ENCODE measurements at regions not wholly inside any gene's neighbourhood (a gene's known extent, or its start where the extent isn't known, plus 50 kb on each side); places are given as distances from the start of the nearest gene placed in this dataset.

- no peak for DNase-seq (ENCODE audit: low spot score)
These were observed 404.6 kb upstream of the NRP1 start for GRCh38 chr10:33739031-33739430.

GRCh38 chr10:33735464-33735923, 401.0 kb upstream of the NRP1 start:
- no peak for DNase-seq (ENCODE audit: low spot score)

- no peak for DNase-seq (ENCODE audit: low spot score)
These were observed 400.1 kb upstream of the NRP1 start for GRCh38 chr10:33734393-33735155.

- DNase-seq (ENCODE audit: low spot score), result no peak
These were observed 398.6 kb upstream of the NRP1 start for GRCh38 chr10:33733058-33733457.

GRCh38 chr10:33732161-33732680, 397.8 kb upstream of the NRP1 start:
- no peak for DNase-seq (ENCODE audit: low spot score)

GRCh38 chr10:33731322-33731721, 396.9 kb upstream of the NRP1 start:
- no peak for DNase-seq (ENCODE audit: low spot score)

- no peak for DNase-seq (ENCODE audit: low spot score)
These were observed 391.0 kb upstream of the NRP1 start for GRCh38 chr10:33725430-33725829.

GRCh38 chr10:33723181-33723580, 388.7 kb upstream of the NRP1 start:
- no peak for DNase-seq (ENCODE audit: low spot score)

DNA sequence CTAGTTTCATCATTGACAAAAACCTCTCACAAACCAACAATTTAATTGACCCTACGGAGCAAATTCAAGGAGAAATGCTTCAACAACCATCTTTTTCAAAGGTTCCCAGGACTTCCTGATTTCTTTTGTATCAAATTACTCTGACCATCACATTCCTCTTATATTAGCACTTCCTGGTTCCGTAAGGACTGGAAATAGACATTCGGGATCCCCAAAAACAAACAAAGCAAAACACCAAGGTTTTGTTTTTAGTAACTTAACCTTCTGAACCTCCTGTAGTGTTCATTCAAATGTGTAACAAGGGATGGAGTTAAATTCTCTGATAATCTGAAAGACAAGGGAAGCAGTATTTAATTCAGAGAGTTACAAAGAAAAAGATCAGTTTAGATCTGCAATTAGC, 387.6 kb upstream of the NRP1 start:
- no peak for DNase-seq (ENCODE audit: low spot score)

DNA sequence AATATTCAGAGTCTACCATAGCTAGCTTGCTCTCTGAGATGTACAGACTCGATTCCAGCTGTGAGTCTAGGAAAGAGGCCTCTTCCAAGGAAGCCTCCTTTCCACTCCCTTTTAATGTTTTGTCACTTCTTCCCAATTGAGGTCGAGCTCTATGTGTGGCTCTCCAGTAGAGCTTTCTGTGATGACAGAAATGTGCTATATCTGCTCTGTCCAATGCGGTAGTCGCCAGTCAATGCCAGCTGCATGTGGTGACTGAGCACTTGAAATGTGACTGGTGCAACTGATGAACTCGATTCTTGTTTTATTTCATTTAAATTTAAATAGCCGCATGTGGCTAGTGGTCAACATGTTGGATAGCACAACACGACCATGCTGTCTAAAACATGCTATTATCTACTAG, 387.0 kb upstream of the NRP1 start:
- DNase-seq (ENCODE audit: low spot score), result no peak

- no peak for DNase-seq (ENCODE audit: low spot score)
These were observed 385.7 kb upstream of the NRP1 start for GRCh38 chr10:33720161-33720560.

DNA sequence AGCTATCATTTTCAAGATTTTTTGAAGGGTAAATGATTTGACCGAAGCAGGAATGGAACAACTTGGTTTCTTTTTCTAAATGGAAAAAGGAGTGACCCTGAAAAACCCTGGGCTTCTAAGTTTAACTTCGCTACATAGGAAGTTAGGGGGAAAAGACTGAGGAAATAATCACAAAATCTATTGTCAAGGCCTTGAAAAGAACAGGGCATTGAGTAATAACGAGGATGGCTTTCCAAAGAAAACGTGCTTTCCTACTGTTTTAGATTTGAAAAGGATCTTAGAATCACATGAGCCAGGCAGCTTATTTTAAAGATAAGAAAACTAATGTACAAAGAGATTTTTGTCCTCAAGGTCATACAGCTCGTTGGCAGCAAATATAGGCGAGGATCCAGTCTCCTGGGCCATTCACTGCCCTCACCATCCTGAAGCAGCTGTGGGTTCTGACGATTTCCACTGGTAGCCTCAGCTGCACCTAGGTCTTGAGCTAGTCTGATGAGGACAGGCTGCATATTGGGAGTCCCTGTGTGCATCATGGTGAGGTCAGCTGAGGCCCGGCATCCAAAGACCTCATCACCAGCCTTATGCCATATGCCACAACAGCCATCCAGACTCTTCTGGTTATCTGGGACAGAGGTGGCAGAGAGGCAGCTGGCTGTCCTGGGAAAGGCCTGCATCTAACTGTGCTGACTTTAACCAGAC, 384.7 kb upstream of the NRP1 start:
- no peak for DNase-seq (ENCODE audit: low spot score)

- no peak for DNase-seq (ENCODE audit: low spot score)
These were observed 382.2 kb upstream of the NRP1 start for GRCh38 chr10:33716501-33717267.

GRCh38 chr10:33715303-33715975, 381.0 kb upstream of the NRP1 start:
- DNase-seq (ENCODE audit: low spot score), result no peak

DNA sequence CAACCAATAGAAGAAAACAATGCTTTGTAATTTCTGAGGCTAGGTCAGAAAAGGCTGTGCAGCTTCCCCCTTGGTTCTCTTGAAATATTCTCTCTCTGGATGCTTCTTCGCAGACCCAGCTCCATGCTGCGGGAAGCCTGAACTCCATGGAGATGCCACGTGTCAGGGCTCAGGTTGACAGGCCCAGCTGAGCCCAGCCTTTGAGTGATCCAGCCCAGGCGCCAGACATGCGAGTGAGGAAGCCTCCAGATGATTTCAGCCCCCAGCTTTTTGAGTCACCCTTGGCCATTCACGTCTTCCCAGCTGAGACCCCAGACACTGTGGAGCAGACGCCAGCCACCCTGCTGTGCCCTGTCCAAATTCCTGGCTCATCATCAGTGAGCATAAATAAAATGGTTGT, 378.4 kb upstream of the NRP1 start:
- no peak for DNase-seq (ENCODE audit: low spot score)

DNA sequence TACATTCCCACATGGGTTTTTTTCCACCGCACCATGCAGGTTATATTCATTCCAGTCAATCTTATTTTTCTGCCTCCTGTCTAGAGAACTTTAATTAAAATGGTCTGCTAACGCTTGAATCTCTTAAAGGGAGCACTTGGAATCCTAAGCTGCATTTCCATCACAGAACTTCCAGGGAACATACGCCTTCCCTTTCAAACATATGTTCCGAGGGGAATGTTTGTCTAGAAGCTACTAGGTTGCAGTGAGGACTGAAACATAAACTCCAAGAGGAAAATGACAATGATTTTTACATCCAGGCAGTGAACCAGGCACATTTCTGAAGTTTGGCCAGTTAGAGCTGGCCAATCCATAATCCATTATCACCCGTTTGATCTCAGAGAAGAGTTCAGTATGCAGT, 375.5 kb upstream of the NRP1 start:
- no peak for DNase-seq (ENCODE audit: low spot score)

DNA sequence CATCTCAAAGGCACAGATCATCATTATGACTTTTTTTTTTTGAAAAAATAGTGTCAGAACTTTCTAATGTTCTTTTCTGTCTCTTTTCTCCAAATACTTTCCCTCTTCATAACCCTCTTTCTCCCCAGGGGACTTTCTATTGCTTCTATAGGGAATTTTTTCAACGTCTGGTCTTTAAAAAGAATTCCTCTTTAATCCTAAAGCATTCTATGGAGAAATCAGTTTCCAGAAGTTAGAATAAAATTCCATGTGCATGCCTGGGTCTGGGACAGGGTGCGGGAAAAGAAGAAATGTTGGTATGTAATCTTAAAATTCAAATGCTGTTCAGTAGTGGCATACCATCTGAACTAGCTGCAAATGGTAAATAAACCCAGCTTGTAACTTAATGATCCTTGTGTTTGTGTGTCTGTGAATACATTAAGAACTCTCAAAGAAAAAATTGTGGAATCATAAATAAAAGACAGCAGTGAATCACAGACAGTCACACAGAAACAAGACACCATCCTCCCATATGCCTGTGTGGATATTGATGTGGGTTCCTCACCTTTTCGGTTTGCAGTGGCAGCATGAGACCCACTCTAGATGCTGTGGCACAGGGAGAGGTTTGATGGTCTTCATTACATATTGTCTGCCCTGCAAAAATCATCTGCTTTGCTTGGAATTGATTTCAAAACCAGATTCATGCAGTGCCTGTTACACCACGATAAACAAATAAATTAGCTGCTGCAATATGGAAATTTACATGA, 374.7 kb upstream of the NRP1 start:
- DNase-seq (ENCODE audit: low spot score), result no peak

- no peak for DNase-seq (ENCODE audit: low spot score)
These were observed 374.1 kb upstream of the NRP1 start for GRCh38 chr10:33708561-33708960.

GRCh38 chr10:33706746-33707145, 372.3 kb upstream of the NRP1 start:
- DNase-seq (ENCODE audit: low spot score), result peak; percentile 45

GRCh38 chr10:33706191-33706590, 371.7 kb upstream of the NRP1 start:
- DNase-seq (ENCODE audit: low spot score), result peak; percentile 75

DNA sequence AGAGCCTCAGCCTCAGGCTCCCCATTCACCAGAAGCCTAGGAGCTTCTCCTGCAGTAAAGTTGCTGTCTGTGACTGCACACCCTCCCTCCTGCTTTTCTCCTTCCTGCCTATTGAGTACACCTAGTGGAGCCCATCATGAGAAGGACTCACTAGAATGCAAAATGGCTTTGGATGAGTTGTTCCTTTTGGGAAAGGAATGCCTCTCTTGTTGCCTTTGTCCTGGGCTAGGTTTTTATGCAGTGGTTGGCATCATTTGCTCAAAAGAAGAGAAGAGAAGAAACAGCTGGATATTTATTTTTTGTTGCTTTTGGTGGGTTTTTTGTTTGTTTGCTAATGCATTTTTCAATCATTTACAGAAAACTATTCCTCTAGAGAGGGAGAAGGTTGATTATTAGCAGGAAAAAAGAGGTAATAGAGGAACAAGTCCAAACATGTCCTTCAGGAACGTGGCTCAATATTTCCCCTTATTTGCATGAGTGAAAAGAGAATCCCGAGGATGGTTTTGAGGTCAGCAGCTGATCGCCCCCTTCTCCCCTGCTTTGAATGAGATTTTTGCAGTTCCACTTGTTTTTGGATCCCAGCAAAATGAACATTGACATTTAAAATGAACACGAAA, 369.9 kb upstream of the NRP1 start:
- DNase-seq (ENCODE audit: low spot score), result no peak

All from AG20443 (cell line).